ENCODE measurements at regions not wholly inside any gene's neighbourhood (a gene's known extent, or its start where the extent isn't known, plus 50 kb on each side); places are given as distances from the start of the nearest gene placed in this dataset.
A peak's percentile ranks its signal among the peaks of the same experiment; 100 is the strongest.

- 65 to 69% (median 68%) methylated on average over 1 of the region's 1 CpG for WGBS, 3 donors
- Histone ChIP-seq H3K9me3 (ENCODE audit: control insufficient read depth in 2 of 2, insufficient read depth in 1 of 2, low read depth in 1 of 2, low read length in 1 of 2) (no peaks in the 10 kb centered on the region), H3K36me3 (ENCODE audit: control insufficient read depth in 3 of 3, insufficient read depth in 2 of 3, low read depth in 1 of 3, low read length in 3 of 3) (no peaks in the 10 kb centered on the region), H3K27me3 (ENCODE audit: control insufficient read depth in 3 of 3, insufficient read depth in 3 of 3, low read length in 3 of 3) (peaks cover 0 to 1% (median 0%) of the 10 kb centered on the region in 3 donors), H3K27ac (ENCODE audit: low read depth in 1 of 3, low read length in 2 of 3) (no peak overlapping the region), H3K4me3 (ENCODE audit: low read depth in 1 of 3, low read length in 3 of 3) (no peak overlapping the region), H3K4me1 (ENCODE audit: control insufficient read depth in 3 of 3, insufficient read depth in 2 of 3, low read depth in 1 of 3, low read length in 2 of 3) (no peaks in the 10 kb centered on the region)
- DNase-seq: no peak
- FAIRE-seq: no peak
Measured at GRCh38 chr11:43200031-43200430, 111.8 kb upstream of the API5 start.

GRCh38 chr11:43212279-43212678 lies 99.5 kb upstream of the API5 start:
- Histone ChIP-seq H3K36me3 (ENCODE audit: control insufficient read depth in 3 of 3, insufficient read depth in 2 of 3, low read depth in 1 of 3, low read length in 3 of 3) (no peaks in the 10 kb centered on the region), H3K4me3 (ENCODE audit: low read depth in 1 of 3, low read length in 3 of 3) (no peak overlapping the region), H3K4me1 (ENCODE audit: control insufficient read depth in 3 of 3, insufficient read depth in 2 of 3, low read depth in 1 of 3, low read length in 2 of 3) (no peaks in the 10 kb centered on the region), H3K9me3 (ENCODE audit: control insufficient read depth in 2 of 2, insufficient read depth in 1 of 2, low read depth in 1 of 2, low read length in 1 of 2) (peaks cover 0 to 5% of the 10 kb centered on the region in 2 donors), H3K27ac (ENCODE audit: low read depth in 1 of 3, low read length in 2 of 3) (no peak overlapping the region), H3K27me3 (ENCODE audit: control insufficient read depth in 3 of 3, insufficient read depth in 3 of 3, low read length in 3 of 3) (no peaks in the 10 kb centered on the region)
- FAIRE-seq: no peak
- DNase-seq: no peak
- 68 to 74% (median 70%) methylated on average over 10 of the region's 10 CpGs for WGBS, 3 donors

GRCh38 chr11:43214471-43214870 lies 97.3 kb upstream of the API5 start:
- no peaks in the 10 kb centered on the region for H3K4me1 ChIP-seq (ENCODE audit: control insufficient read depth in 3 of 3, insufficient read depth in 2 of 3, low read depth in 1 of 3, low read length in 2 of 3)
- peaks cover 0 to 5% of the 10 kb centered on the region in 2 donors for H3K9me3 ChIP-seq (ENCODE audit: control insufficient read depth in 2 of 2, insufficient read depth in 1 of 2, low read depth in 1 of 2, low read length in 1 of 2)
- no peaks in the 10 kb centered on the region for H3K27me3 ChIP-seq (ENCODE audit: control insufficient read depth in 3 of 3, insufficient read depth in 3 of 3, low read length in 3 of 3)
- WGBS, 3 donors: 13 to 50% (median 36%) methylated on average over 1 of the region's 1 CpG
- H3K4me3 ChIP-seq (ENCODE audit: low read depth in 1 of 3, low read length in 3 of 3): no peak overlapping the region
- no peak overlapping the region for H3K27ac ChIP-seq (ENCODE audit: low read depth in 1 of 3, low read length in 2 of 3)
- no peaks in the 10 kb centered on the region for H3K36me3 ChIP-seq (ENCODE audit: control insufficient read depth in 3 of 3, insufficient read depth in 2 of 3, low read depth in 1 of 3, low read length in 3 of 3)
- FAIRE-seq (no peak), DNase-seq (no peak)

- Histone ChIP-seq H3K36me3 (ENCODE audit: control insufficient read depth in 3 of 3, insufficient read depth in 2 of 3, low read depth in 1 of 3, low read length in 3 of 3) (no peaks in the 10 kb centered on the region), H3K9me3 (ENCODE audit: control insufficient read depth in 2 of 2, insufficient read depth in 1 of 2, low read depth in 1 of 2, low read length in 1 of 2) (no peaks in the 10 kb centered on the region), H3K4me1 (ENCODE audit: control insufficient read depth in 3 of 3, insufficient read depth in 2 of 3, low read depth in 1 of 3, low read length in 2 of 3) (no peaks in the 10 kb centered on the region), H3K27ac (ENCODE audit: low read depth in 1 of 3, low read length in 2 of 3) (no peak overlapping the region), H3K27me3 (ENCODE audit: control insufficient read depth in 3 of 3, insufficient read depth in 3 of 3, low read length in 3 of 3) (no peaks in the 10 kb centered on the region), H3K4me3 (ENCODE audit: low read depth in 1 of 3, low read length in 3 of 3) (no peak overlapping the region)
- DNase-seq (no peak), FAIRE-seq (no peak)
- 88 to 94% (median 90%) methylated on average over 7 of the region's 7 CpGs for WGBS, 3 donors
Measured at GRCh38 chr11:43217849-43218248, 93.9 kb upstream of the API5 start.

- Histone ChIP-seq H3K4me3 (ENCODE audit: low read depth in 1 of 3, low read length in 3 of 3) (no peak overlapping the region), H3K9me3 (ENCODE audit: control insufficient read depth in 2 of 2, insufficient read depth in 1 of 2, low read depth in 1 of 2, low read length in 1 of 2) (no peaks in the 10 kb centered on the region), H3K4me1 (ENCODE audit: control insufficient read depth in 3 of 3, insufficient read depth in 2 of 3, low read depth in 1 of 3, low read length in 2 of 3) (no peaks in the 10 kb centered on the region), H3K36me3 (ENCODE audit: control insufficient read depth in 3 of 3, insufficient read depth in 2 of 3, low read depth in 1 of 3, low read length in 3 of 3) (no peaks in the 10 kb centered on the region), H3K27ac (ENCODE audit: low read depth in 1 of 3, low read length in 2 of 3) (no peak overlapping the region), H3K27me3 (ENCODE audit: control insufficient read depth in 3 of 3, insufficient read depth in 3 of 3, low read length in 3 of 3) (no peaks in the 10 kb centered on the region)
- FAIRE-seq (no peak), DNase-seq (no peak)
Measured at GRCh38 chr11:43222215-43222614, 89.6 kb upstream of the API5 start.

- no peaks in the 10 kb centered on the region for H3K4me1 ChIP-seq (ENCODE audit: control insufficient read depth in 3 of 3, insufficient read depth in 2 of 3, low read depth in 1 of 3, low read length in 2 of 3)
- DNase-seq: no peak
- H3K9me3 ChIP-seq (ENCODE audit: control insufficient read depth in 2 of 2, insufficient read depth in 1 of 2, low read depth in 1 of 2, low read length in 1 of 2): no peaks in the 10 kb centered on the region
- no peaks in the 10 kb centered on the region for H3K27me3 ChIP-seq (ENCODE audit: control insufficient read depth in 3 of 3, insufficient read depth in 3 of 3, low read length in 3 of 3)
- no peak overlapping the region for H3K27ac ChIP-seq (ENCODE audit: low read depth in 1 of 3, low read length in 2 of 3)
- no peak overlapping the region for H3K4me3 ChIP-seq (ENCODE audit: low read depth in 1 of 3, low read length in 3 of 3)
- no peak for FAIRE-seq
- H3K36me3 ChIP-seq (ENCODE audit: control insufficient read depth in 3 of 3, insufficient read depth in 2 of 3, low read depth in 1 of 3, low read length in 3 of 3): no peaks in the 10 kb centered on the region
- WGBS, 3 donors: 74 to 79% (median 78%) methylated on average over 3 of the region's 3 CpGs
Measured at GRCh38 chr11:43223026-43223425, 88.8 kb upstream of the API5 start.

- peak in 1 of 2 donors; percentile 39 for DNase-seq
- no peaks in the 10 kb centered on the region for H3K36me3 ChIP-seq (ENCODE audit: control insufficient read depth in 3 of 3, insufficient read depth in 2 of 3, low read depth in 1 of 3, low read length in 3 of 3)
- no peaks in the 10 kb centered on the region for H3K4me1 ChIP-seq (ENCODE audit: control insufficient read depth in 3 of 3, insufficient read depth in 2 of 3, low read depth in 1 of 3, low read length in 2 of 3)
- H3K4me3 ChIP-seq (ENCODE audit: low read depth in 1 of 3, low read length in 3 of 3): no peak overlapping the region
- no peaks in the 10 kb centered on the region for H3K27me3 ChIP-seq (ENCODE audit: control insufficient read depth in 3 of 3, insufficient read depth in 3 of 3, low read length in 3 of 3)
- no peaks in the 10 kb centered on the region for H3K9me3 ChIP-seq (ENCODE audit: control insufficient read depth in 2 of 2, insufficient read depth in 1 of 2, low read depth in 1 of 2, low read length in 1 of 2)
- no peak for FAIRE-seq
- no peak overlapping the region for H3K27ac ChIP-seq (ENCODE audit: low read depth in 1 of 3, low read length in 2 of 3)
- WGBS, 3 donors: 21 to 55% (median 33%) methylated on average over 3 of the region's 3 CpGs
Measured at GRCh38 chr11:43234881-43235280, 76.9 kb upstream of the API5 start.

GRCh38 chr11:43238341-43238740 lies 73.5 kb upstream of the API5 start:
- Histone ChIP-seq H3K27me3 (ENCODE audit: control insufficient read depth in 3 of 3, insufficient read depth in 3 of 3, low read length in 3 of 3) (no peaks in the 10 kb centered on the region), H3K9me3 (ENCODE audit: control insufficient read depth in 2 of 2, insufficient read depth in 1 of 2, low read depth in 1 of 2, low read length in 1 of 2) (no peaks in the 10 kb centered on the region), H3K4me1 (ENCODE audit: control insufficient read depth in 3 of 3, insufficient read depth in 2 of 3, low read depth in 1 of 3, low read length in 2 of 3) (no peaks in the 10 kb centered on the region), H3K27ac (ENCODE audit: low read depth in 1 of 3, low read length in 2 of 3) (no peak overlapping the region), H3K36me3 (ENCODE audit: control insufficient read depth in 3 of 3, insufficient read depth in 2 of 3, low read depth in 1 of 3, low read length in 3 of 3) (no peaks in the 10 kb centered on the region), H3K4me3 (ENCODE audit: low read depth in 1 of 3, low read length in 3 of 3) (no peak overlapping the region)
- DNase-seq (no peak), FAIRE-seq (no peak)
- 95 to 97% (median 97%) methylated on average over 3 of the region's 3 CpGs for WGBS, 3 donors

- no peak for DNase-seq
- Histone ChIP-seq H3K36me3 (ENCODE audit: control insufficient read depth in 3 of 3, insufficient read depth in 2 of 3, low read depth in 1 of 3, low read length in 3 of 3) (no peaks in the 10 kb centered on the region), H3K4me1 (ENCODE audit: control insufficient read depth in 3 of 3, insufficient read depth in 2 of 3, low read depth in 1 of 3, low read length in 2 of 3) (no peaks in the 10 kb centered on the region), H3K27me3 (ENCODE audit: control insufficient read depth in 3 of 3, insufficient read depth in 3 of 3, low read length in 3 of 3) (no peaks in the 10 kb centered on the region), H3K27ac (ENCODE audit: low read depth in 1 of 3, low read length in 2 of 3) (no peak overlapping the region), H3K9me3 (ENCODE audit: control insufficient read depth in 2 of 2, insufficient read depth in 1 of 2, low read depth in 1 of 2, low read length in 1 of 2) (no peaks in the 10 kb centered on the region), H3K4me3 (ENCODE audit: low read depth in 1 of 3, low read length in 3 of 3) (no peak overlapping the region)
- FAIRE-seq: no peak
- WGBS, 3 donors: 56 to 67% (median 61%) methylated on average over 3 of the region's 3 CpGs
Measured at GRCh38 chr11:43239791-43240190, 72.0 kb upstream of the API5 start.
